GM19395 (cell line): ENCODE measurements at regions not wholly inside any gene's neighbourhood (a gene's known extent, or its start where the extent isn't known, plus 50 kb on each side); places are given as distances from the start of the nearest gene placed in this dataset.
"Not testable (repeated sequence)": the region's sequence is repeated elsewhere in the genome, so short reads cannot be mapped to it uniquely, and the experiment has no call there.

Source experiments
- ATAC-seq: cut with Tn5 transposase; IDR thresholded peaks from one replicate; pipeline ENCODE4 v1.9.1; 2021; ENCODE audit warnings: mild to moderate bottlenecking, moderate library complexity; ENCODE audit not compliant: unreplicated experiment

GRCh38 chr2:89112434-89112833, 421.0 kb downstream of the RPIA start:
- not testable (repeated sequence) for ATAC-seq

DNA sequence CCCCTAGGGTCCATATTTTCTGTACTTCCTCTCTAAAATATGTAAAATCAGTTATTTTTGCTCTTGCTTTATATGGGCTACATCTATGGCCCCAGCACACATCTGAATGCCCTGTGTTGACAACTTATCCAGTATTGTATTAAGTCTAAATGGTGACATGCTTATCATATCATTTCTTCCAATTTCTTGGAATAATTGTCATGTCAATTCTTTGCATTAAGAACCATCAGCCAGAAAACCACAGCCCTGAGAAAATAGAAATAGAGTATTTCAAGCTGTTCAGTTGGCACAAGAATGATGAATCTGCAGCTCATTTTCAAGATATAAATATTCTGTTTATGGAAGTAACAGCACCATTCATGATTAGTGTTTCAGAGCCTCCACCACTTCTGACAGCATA, 421.8 kb downstream of the RPIA start:
- ATAC-seq: not testable (repeated sequence)

DNA sequence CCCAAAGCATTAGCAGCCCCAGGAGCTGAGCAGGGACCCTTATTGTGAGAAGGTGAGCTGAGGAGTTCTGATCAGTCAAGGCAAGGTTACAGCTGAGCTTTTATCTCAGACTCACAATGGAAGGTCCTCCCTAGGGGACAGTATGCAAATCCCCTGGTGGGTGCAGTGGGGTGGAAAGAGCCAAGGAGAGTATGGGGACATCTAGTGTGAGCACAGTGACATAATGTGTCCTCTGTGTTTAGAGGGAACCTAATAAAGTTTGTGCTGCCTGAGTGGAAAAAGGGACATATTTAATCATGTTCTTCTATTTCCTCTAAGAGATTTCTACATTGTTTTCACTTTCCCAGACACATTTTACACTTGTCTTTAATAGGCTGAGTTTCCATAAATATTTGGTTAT, 438.0 kb downstream of the RPIA start:
- not testable (repeated sequence) for ATAC-seq

GRCh38 chr2:89130665-89131308, 439.3 kb downstream of the RPIA start:
- not testable (repeated sequence) for ATAC-seq

DNA sequence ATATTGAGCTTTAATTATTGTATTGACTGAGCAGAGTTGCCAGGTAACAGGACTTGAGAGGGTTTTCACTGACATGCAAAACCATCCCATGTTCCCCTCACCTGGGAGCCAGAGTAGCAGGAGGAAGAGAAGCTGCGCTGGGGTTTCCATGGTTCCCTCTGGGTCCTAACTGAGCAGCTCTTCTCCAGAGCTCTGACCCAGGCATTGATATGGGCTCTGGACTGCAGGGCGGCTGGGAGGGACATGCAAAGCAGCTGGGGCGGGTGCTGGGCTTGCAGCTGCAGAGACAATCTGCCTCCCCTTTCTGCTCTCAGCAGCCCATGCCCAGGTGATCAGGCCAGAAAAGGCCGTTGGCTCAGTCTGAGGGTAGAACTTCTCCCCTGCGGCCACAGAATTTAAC, 451.5 kb downstream of the RPIA start:
- ATAC-seq: not testable (repeated sequence)

DNA sequence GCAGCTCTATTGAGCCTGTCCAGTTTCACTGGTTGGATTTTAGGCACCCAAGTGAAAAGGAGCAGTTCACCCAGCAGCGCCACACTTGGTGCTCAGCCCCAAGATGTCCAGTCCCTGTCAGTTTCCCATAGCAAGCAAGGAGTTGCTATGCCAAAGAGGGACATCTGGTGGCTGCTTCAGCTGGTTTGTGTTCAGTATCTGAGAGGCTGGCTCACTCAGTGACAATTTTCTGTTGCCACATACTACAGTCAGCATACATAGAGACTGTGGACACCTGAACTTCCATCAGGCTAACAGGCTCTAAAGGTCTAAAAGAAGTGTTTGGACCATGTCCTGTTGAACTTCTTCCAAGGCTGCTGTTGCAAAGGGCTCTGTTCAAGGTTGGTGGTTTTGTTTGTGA, 453.9 kb downstream of the RPIA start:
- ATAC-seq: not testable (repeated sequence)

DNA sequence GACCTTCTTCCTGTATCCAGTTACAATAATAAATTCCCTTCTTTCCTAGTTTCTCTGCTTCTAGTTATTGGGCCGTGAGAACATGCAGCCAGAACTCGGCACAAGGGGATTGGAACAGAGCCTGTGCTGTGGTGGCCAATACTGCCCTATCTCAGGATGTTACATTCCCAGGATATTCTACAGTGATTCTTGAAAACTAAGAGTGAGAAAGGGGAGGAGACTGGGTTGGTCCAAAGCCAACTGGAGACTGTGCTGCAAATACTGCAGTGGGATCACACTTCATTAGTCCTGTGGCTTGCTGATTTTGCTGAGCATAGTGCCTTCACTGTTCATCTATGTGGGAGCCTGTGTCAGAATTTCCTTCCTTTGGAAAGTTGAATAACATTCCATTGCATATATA, 456.8 kb downstream of the RPIA start:
- ATAC-seq: not testable (repeated sequence)

DNA sequence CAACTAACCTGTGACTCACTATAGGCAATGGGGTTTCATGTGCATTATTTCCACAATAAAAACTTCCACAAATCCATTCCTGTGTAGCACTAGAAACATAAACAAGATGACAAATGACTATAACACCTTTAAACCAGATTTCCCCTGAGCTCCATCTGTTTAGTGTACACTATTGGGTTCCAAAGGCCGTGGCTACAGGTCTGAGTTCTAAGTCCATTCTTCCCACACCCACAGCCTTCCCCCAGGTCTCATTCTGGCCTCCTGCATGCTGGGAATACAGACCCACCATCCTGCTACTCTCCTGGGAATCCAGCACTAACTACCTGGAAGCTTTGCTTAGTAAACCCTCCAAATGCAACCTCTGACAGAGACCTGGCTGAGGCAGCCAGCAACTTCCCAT, 460.2 kb downstream of the RPIA start:
- ATAC-seq: not testable (repeated sequence)

GRCh38 chr2:89152501-89152900, 461.0 kb downstream of the RPIA start:
- not testable (repeated sequence) for ATAC-seq

DNA sequence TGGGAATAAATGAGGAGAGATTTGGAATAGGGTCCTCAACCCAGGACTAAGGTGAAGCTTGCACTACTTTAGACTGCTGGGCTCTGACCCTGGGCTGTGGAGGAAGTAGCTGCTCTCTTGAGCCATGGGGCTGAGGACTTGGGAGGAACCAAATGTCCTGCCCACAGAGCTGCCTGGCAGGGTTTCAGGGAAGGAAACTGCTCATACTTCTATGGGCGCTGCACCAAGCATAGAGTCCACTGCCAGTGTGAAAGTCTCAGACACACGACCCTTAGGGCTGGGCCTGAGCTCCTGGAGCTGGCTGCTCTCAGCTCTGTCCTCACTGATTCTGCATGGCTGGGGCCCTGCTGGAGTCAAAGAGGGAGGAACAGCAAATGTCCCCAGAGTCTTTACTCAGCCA, 461.7 kb downstream of the RPIA start:
- not testable (repeated sequence) for ATAC-seq

DNA sequence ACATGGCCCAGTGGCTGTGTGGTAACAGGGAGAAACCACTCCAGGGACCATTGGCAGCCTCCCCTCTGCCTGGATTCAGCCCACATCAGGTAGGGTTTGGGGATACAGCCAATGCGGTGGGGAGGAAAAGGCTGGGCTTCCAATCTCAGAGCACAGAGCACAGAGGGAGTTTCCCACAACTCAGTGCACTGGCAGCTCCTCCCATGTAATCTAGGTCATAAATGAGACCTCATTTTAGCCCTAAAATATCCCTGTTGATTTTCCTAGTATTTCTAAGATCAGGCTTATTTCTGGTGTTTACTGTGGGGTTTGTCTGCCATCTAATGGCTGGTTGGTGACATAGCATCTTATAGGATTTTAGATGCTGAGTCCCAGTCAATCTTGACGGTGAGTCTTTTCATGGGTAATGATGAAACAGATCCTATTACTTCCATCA, 462.8 kb downstream of the RPIA start:
- ATAC-seq: not testable (repeated sequence)

DNA sequence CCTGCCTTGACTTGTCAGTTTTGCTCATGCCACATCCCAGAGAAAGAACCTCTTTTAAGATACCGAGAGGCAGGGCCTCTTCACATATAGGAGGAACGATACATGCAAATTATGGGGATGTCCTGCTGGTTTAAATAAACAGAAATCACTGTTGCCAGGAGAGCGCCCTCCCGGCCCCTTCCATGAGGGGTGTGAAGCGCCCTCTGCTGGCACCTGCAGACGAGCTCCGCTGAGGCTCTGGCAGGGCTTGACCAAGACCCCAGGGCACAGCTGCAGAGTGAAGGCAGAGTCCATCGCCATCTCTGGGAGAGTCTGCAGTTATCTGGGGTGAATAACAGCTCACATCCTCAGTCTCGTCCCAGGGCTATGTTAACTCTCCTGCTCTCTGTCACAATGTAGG, 468.8 kb downstream of the RPIA start:
- ATAC-seq: not testable (repeated sequence)

DNA sequence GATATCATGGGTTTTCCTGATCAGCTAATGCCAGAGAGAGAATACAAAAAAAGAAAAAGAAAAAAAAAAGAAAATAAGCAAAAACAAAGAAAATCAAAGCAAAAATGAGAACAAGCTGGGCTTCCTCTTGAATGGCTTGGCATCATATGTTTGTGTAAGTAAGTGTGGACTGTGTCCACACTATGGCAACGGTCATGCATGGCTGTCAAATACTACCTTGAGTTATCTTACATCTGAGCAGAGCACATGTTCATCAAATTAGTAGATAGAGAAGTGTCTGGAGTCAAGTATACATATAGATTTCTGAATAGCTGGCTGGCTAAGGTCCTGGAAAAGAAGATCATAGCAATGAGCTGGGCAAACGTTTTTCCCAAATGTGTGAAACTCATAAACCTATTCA, 470.2 kb downstream of the RPIA start:
- not testable (repeated sequence) for ATAC-seq

DNA sequence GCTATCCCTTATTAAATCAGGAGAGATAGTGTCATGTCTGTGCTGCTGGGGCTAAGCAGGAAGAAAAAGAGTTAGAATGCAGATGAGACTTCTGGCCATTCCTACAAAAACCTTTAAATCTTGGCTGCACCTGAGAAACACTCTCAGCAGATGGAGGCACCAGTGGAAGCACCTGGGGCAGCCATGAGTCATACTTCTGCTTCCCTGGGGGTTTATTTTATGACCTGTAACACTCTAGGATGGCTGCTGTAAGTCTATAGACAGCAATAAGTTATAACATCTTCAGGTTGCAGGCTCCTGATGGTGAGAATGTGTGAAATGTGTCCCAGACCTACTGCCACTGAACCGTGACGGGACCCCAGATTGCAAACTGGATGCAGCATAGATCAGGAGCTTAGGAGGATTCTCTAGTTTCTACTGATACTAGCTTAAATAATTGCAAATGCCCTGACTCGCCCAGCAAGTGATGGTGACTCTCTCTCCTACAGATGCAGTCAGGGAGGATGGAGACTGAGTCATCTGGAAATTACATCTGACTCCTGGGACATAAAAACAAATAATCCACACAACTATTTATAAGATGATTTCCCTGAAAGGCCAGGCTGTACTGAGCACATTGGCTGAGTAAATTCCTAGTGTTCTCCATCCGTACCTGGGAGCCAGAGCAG, 479.2 kb downstream of the RPIA start:
- not testable (repeated sequence) for ATAC-seq

DNA sequence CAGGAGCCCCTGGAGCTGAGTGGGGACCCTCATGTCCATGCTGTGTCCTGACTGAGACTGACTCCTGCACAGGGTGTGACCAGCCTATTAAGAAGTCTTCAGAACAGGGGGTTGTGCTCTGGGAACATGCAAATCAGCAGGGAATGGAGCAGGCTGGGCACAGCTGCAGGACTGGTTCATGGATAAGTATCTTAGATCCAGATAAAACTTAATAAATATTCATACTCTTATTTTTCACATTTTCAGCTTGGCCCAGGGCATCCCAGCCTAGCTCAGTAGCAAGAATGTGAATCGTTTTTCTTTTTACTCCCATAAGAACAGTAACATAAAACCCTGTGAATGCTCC, 479.7 kb downstream of the RPIA start:
- not testable (repeated sequence) for ATAC-seq

- ATAC-seq: not testable (repeated sequence)
Measured at GRCh38 chr2:89177004-89177403, 485.5 kb downstream of the RPIA start.

DNA sequence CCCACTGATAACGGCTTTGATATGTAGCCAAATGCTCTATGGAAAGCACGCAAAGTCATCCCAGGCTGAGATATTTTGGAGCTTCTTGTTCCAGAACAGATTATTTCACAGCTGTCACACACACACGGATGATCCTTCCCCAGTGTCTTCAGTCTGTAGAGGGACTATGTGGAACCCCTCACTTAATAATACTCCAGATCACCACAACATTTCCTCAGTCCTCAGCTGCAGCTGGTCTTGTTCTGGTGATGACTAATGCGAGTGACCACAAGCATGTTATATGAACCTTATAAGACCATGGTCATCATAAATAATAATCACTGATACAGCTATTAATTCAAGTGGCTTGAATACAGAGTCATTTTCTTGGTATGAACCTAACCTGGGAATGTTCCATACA, 490.7 kb downstream of the RPIA start:
- ATAC-seq: not testable (repeated sequence)

DNA sequence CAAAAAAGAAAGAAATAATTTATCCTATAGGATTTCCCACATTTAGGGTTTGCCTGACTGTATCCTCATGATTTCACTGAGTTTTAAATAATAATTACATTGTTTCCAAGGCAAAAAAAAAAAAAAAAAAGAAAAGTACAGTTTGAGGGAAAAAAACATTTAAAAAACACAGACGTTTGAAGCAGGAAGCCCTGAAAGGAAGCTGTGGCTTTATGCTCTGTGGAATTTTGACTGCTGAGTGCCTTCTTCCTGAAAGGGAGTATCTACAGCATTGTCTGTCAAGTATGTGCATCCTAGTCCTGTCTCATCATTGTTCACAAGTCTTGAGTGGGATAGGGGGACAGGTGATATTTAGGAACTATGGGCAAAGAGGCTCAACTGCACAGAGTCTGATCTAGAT, 493.3 kb downstream of the RPIA start:
- ATAC-seq: not testable (repeated sequence)

- not testable (repeated sequence) for ATAC-seq
Measured at GRCh38 chr2:89195636-89196251, 504.3 kb downstream of the RPIA start.

DNA sequence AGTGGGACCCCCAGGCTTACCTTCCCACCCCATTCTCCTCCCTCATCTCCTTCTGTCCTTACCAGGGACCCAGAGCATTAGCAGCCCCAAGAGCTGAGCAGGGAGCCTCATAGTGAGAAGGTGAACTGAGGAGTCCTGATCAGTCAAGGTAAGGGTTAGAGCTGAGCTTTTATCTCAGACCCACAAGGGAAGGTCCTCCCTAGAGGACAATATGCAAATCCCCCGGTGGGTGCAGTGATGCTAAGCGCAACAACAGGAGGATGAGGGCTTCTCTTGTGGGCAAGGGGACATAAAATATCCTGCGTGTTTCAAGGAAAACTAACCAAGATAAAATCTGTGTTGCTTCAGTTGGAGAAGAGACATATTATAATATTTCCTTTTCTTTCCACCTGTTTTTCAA, 505.2 kb downstream of the RPIA start:
- ATAC-seq: not testable (repeated sequence)

DNA sequence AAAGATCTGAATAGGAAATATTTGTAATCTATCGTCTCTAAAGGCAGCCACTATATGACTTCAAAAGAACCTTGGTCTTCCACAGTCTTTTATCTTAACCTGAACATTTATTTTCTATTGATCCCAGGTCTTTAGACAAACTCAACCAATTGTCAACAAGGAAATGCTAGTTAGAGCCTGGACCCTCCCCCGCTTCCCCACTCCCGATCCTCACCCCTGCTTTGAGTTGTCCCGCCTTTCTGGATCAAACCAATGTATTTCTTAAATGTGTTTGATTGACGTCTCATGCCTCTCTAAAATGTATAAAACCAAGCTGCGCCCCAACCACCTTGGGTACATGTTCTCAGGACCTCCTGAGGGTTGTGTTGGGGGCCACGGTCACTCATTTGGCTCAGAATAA, 506.6 kb downstream of the RPIA start:
- not testable (repeated sequence) for ATAC-seq
